ENCODE measurements at regions not wholly inside any gene's neighbourhood (a gene's known extent, or its start where the extent isn't known, plus 50 kb on each side); places are given as distances from the start of the nearest gene placed in this dataset.
A peak's percentile ranks its signal among the peaks of the same experiment; 100 is the strongest.

DNA sequence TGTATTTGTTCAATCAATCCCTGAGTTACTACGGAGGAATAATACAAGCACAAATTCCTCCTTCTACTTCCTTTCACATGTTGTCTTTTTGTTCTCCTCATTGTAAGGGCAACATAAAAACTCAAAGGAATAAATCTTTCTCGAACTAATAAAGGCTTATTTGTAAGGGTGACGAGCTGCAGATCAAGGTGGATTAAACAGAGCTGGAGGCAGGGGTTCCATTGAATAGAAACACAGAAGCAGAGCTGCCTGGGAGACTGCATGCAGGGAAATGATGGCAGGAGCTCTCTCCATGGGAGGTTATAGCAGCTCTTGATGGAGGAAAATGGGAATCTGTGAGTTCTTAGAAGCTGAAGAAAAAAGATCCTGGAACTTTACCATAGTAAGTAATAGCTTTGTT lies 160.2 kb downstream of the CYYR1 start:
- 66% methylated on average over 3 of the region's 3 CpGs for WGBS (ENCODE audit: low lambda C conversion rate, missing lambda C conversion rate)
- no peak for DNase-seq (ENCODE audit: low spot score)
- no peaks in the 10 kb centered on the region for H3K4me1 ChIP-seq (ENCODE audit: insufficient read depth)
- no peaks in the 10 kb centered on the region for H3K36me3 ChIP-seq (replicated peaks; ENCODE audit: insufficient read depth, low read depth)
- H3K9me2 ChIP-seq (replicated peaks; ENCODE audit: insufficient read depth) = no peaks in the 10 kb centered on the region
- H3K4me3 ChIP-seq = no peak overlapping the region
- no peaks in the 10 kb centered on the region for H3K27me3 ChIP-seq
- no peaks in the 10 kb centered on the region for H3K79me2 ChIP-seq
- no peak overlapping the region for H2AFZ ChIP-seq
- no peak overlapping the region for H3K27ac ChIP-seq
- no peak for TF ChIP-seq EZH2phosphoT487 (IDR thresholded peaks at IDR 0.05; ENCODE audit: low read depth, severe bottlenecking, unreplicated experiment)
- no peak for TF ChIP-seq CTCF (IDR thresholded peaks at IDR 0.05; ENCODE audit: poor library complexity)
- TF ChIP-seq EZH2 (IDR thresholded peaks at IDR 0.05; ENCODE audit: borderline replicate concordance) = no peak
- H3K9me3 ChIP-seq (ENCODE audit: low read depth) = no peaks in the 10 kb centered on the region
- H3K4me2 ChIP-seq = no peak overlapping the region
- H4K20me1 ChIP-seq (ENCODE audit: insufficient read depth, poor library complexity, severe bottlenecking) = no peaks in the 10 kb centered on the region

DNA sequence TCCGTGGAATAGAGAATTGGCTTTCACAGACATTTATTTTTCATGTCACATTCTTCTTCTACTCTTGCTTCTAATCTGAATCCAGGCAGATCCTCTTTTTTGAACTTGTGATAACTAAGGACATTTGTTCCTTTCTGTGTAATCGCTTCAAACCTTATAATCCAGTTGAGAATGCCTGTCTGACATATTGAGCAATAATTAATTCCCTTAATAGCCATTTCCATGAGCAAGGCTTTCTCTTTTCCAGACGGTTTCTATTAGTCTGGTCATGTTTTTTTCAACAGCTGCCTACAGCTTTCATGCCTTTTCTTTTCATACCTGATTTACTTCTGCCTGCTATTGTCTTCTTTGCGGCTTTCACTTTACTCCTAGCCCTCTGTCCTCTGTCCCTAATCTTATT lies 163.4 kb downstream of the CYYR1 start:
- Histone ChIP-seq H3K27me3 (no peaks in the 10 kb centered on the region), H3K4me2 (peak overlapping the region; percentile 12), H3K36me3 (replicated peaks; ENCODE audit: insufficient read depth, low read depth) (no peaks in the 10 kb centered on the region), H3K9me3 (ENCODE audit: low read depth) (no peaks in the 10 kb centered on the region), H3K27ac (no peak overlapping the region), H2AFZ (no peak overlapping the region), H3K79me2 (no peaks in the 10 kb centered on the region), H3K4me3 (no peak overlapping the region), H4K20me1 (ENCODE audit: insufficient read depth, poor library complexity, severe bottlenecking) (no peaks in the 10 kb centered on the region), H3K4me1 (ENCODE audit: insufficient read depth) (peaks cover 3% of the 10 kb centered on the region), H3K9me2 (replicated peaks; ENCODE audit: insufficient read depth) (no peaks in the 10 kb centered on the region)
- TF ChIP-seq EZH2phosphoT487 (IDR thresholded peaks at IDR 0.05; ENCODE audit: low read depth, severe bottlenecking, unreplicated experiment) (no peak), EZH2 (IDR thresholded peaks at IDR 0.05; ENCODE audit: borderline replicate concordance) (no peak), CTCF (IDR thresholded peaks at IDR 0.05; ENCODE audit: poor library complexity) (no peak)
- WGBS (ENCODE audit: low lambda C conversion rate, missing lambda C conversion rate) = 53% methylated on average over 4 of the region's 4 CpGs
- no peak for DNase-seq (ENCODE audit: low spot score)

DNA sequence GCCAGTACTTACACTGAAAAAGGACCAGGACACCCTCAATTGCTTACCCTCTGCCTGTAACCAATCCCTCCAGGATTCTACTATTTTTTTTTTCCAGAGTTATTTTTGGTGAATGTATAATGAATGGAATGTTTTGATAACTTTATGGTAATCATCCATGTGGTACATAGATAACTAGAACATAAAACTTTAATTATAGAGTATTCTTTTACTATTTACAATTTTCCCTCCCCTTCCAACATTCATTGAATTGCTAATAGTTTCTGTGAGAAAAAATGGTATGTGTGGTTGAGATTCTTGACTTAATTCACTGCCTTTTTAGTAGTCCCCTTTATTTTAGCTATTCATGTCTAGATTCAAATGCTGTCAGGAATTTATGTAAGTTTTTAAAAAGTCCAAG lies 164.6 kb downstream of the CYYR1 start:
- no peaks in the 10 kb centered on the region for H3K9me2 ChIP-seq (replicated peaks; ENCODE audit: insufficient read depth)
- no peaks in the 10 kb centered on the region for H4K20me1 ChIP-seq (ENCODE audit: insufficient read depth, poor library complexity, severe bottlenecking)
- H3K36me3 ChIP-seq (replicated peaks; ENCODE audit: insufficient read depth, low read depth) = no peaks in the 10 kb centered on the region
- no peak for DNase-seq (ENCODE audit: low spot score)
- H3K27ac ChIP-seq = no peak overlapping the region
- TF ChIP-seq EZH2 (IDR thresholded peaks at IDR 0.05; ENCODE audit: borderline replicate concordance) (no peak), EZH2phosphoT487 (IDR thresholded peaks at IDR 0.05; ENCODE audit: low read depth, severe bottlenecking, unreplicated experiment) (no peak), CTCF (IDR thresholded peaks at IDR 0.05; ENCODE audit: poor library complexity) (no peak)
- H3K27me3 ChIP-seq = no peaks in the 10 kb centered on the region
- no peaks in the 10 kb centered on the region for H3K79me2 ChIP-seq
- H2AFZ ChIP-seq = no peak overlapping the region
- no peaks in the 10 kb centered on the region for H3K9me3 ChIP-seq (ENCODE audit: low read depth)
- H3K4me2 ChIP-seq = no peak overlapping the region
- H3K4me3 ChIP-seq = no peak overlapping the region
- peaks cover 3% of the 10 kb centered on the region for H3K4me1 ChIP-seq (ENCODE audit: insufficient read depth)

GRCh38 chr21:26406526-26406925 lies 166.6 kb downstream of the CYYR1 start:
- no peaks in the 10 kb centered on the region for H3K79me2 ChIP-seq
- no peak for DNase-seq (ENCODE audit: low spot score)
- H3K4me3 ChIP-seq = no peak overlapping the region
- H3K27ac ChIP-seq = no peak overlapping the region
- 10% methylated on average over 1 of the region's 1 CpG for WGBS (ENCODE audit: low lambda C conversion rate, missing lambda C conversion rate)
- H3K9me3 ChIP-seq (ENCODE audit: low read depth) = no peaks in the 10 kb centered on the region
- no peaks in the 10 kb centered on the region for H3K27me3 ChIP-seq
- no peak overlapping the region for H2AFZ ChIP-seq
- no peak for TF ChIP-seq EZH2phosphoT487 (IDR thresholded peaks at IDR 0.05; ENCODE audit: low read depth, severe bottlenecking, unreplicated experiment)
- TF ChIP-seq CTCF (IDR thresholded peaks at IDR 0.05; ENCODE audit: poor library complexity) = no peak
- TF ChIP-seq EZH2 (IDR thresholded peaks at IDR 0.05; ENCODE audit: borderline replicate concordance) = no peak
- H3K9me2 ChIP-seq (replicated peaks; ENCODE audit: insufficient read depth) = no peaks in the 10 kb centered on the region
- peaks cover 3% of the 10 kb centered on the region for H3K4me1 ChIP-seq (ENCODE audit: insufficient read depth)
- H3K4me2 ChIP-seq = no peak overlapping the region
- no peaks in the 10 kb centered on the region for H3K36me3 ChIP-seq (replicated peaks; ENCODE audit: insufficient read depth, low read depth)
- no peaks in the 10 kb centered on the region for H4K20me1 ChIP-seq (ENCODE audit: insufficient read depth, poor library complexity, severe bottlenecking)

Data from hepatocyte (in vitro differentiated cells).